PC-9 (cell line): ENCODE measurements at regions not wholly inside any gene's neighbourhood (a gene's known extent, or its start where the extent isn't known, plus 50 kb on each side); places are given as distances from the start of the nearest gene placed in this dataset.

Experiments
- EZH2 ChIP-seq: fragments of 200-600 bp; sonication (generic); IDR thresholded peaks from 2 replicates; pipeline ENCODE4 v1.8.0; 2017; ENCODE audit warnings: antibody characterized with exemption, low read depth
- TF ChIP-seq, protein P1 (sequence below): fragments of 200-600 bp; sonication (generic); conservative IDR thresholded peaks from 2 replicates; pipeline ENCODE4 v1.6.1; 2017; ENCODE audit warnings: mixed run types, antibody characterized with exemption, mild to moderate bottlenecking, moderate library complexity

DNA sequence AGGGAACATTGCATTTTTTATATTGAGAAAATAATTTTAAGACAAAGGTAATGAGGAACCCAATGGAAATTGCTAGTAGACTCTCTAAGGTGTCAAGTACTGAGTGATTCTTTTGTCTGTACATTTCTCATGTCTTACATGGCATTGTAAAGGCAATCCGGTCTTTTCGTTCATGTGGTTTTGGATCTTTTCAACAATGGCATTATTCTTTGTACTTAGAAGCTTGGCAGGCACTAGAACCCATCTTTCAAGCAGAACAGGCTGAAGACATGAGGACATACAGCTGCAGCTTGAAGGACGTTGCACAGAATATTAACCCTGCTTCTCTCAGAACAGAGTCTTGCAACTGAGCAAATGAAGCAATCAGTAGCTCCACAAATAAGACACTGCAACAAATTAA is 231.5 kb upstream of the ZFHX3 start:
- TF ChIP-seq, protein P1, sequence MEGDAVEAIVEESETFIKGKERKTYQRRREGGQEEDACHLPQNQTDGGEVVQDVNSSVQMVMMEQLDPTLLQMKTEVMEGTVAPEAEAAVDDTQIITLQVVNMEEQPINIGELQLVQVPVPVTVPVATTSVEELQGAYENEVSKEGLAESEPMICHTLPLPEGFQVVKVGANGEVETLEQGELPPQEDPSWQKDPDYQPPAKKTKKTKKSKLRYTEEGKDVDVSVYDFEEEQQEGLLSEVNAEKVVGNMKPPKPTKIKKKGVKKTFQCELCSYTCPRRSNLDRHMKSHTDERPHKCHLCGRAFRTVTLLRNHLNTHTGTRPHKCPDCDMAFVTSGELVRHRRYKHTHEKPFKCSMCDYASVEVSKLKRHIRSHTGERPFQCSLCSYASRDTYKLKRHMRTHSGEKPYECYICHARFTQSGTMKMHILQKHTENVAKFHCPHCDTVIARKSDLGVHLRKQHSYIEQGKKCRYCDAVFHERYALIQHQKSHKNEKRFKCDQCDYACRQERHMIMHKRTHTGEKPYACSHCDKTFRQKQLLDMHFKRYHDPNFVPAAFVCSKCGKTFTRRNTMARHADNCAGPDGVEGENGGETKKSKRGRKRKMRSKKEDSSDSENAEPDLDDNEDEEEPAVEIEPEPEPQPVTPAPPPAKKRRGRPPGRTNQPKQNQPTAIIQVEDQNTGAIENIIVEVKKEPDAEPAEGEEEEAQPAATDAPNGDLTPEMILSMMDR: no peak
- TF ChIP-seq EZH2: no peak
